ENCODE measurements at regions not wholly inside any gene's neighbourhood (a gene's known extent, or its start where the extent isn't known, plus 50 kb on each side); places are given as distances from the start of the nearest gene placed in this dataset.

DNA sequence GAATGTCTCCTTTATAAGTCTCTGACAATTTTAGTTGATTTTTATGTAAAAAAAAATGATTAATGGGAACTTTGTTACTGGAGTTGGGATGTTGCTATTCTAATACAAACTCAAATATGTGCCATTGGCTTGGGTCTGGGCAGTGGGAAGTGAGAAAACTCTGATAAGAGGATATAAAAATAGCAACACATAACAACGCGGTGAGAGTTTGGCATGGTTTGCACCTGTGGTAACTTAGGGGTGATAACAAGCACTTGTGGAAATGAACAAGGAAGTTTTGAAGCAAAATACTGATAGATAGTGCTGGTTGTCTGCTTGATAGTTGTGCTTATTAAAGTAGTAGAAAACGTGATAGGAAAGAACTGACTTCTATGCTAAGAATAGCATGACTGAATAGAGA, 743.3 kb upstream of the AGA start:
- Histone ChIP-seq H3K27ac (ENCODE audit: low read depth, low read length) (no peak overlapping the region), H3K9me3 (ENCODE audit: low read depth, low read length) (no peaks in the 10 kb centered on the region), H4K20me1 (ENCODE audit: insufficient read depth, low read length) (no peaks in the 10 kb centered on the region), H3K4me1 (ENCODE audit: insufficient read depth, low read length) (no peaks in the 10 kb centered on the region), H3K36me3 (ENCODE audit: insufficient read depth, low read length) (no peaks in the 10 kb centered on the region), H3K4me3 (ENCODE audit: insufficient read depth, low read length) (no peak overlapping the region), H2AFZ (ENCODE audit: low read length) (no peak overlapping the region), H3K79me2 (ENCODE audit: insufficient read depth, low read length) (no peaks in the 10 kb centered on the region), H3K4me2 (ENCODE audit: insufficient read depth, low read length) (no peak overlapping the region), H3K27me3 (ENCODE audit: insufficient read depth, low read length) (no peaks in the 10 kb centered on the region)
- DNase-seq (ENCODE audit: insufficient read length, low spot score, missing footprints), result no peak
- TF ChIP-seq, protein P1, sequence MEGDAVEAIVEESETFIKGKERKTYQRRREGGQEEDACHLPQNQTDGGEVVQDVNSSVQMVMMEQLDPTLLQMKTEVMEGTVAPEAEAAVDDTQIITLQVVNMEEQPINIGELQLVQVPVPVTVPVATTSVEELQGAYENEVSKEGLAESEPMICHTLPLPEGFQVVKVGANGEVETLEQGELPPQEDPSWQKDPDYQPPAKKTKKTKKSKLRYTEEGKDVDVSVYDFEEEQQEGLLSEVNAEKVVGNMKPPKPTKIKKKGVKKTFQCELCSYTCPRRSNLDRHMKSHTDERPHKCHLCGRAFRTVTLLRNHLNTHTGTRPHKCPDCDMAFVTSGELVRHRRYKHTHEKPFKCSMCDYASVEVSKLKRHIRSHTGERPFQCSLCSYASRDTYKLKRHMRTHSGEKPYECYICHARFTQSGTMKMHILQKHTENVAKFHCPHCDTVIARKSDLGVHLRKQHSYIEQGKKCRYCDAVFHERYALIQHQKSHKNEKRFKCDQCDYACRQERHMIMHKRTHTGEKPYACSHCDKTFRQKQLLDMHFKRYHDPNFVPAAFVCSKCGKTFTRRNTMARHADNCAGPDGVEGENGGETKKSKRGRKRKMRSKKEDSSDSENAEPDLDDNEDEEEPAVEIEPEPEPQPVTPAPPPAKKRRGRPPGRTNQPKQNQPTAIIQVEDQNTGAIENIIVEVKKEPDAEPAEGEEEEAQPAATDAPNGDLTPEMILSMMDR (IDR thresholded peaks at IDR 0.05; ENCODE audit: extremely low read depth, low read depth, low read length), result no peak

DNA sequence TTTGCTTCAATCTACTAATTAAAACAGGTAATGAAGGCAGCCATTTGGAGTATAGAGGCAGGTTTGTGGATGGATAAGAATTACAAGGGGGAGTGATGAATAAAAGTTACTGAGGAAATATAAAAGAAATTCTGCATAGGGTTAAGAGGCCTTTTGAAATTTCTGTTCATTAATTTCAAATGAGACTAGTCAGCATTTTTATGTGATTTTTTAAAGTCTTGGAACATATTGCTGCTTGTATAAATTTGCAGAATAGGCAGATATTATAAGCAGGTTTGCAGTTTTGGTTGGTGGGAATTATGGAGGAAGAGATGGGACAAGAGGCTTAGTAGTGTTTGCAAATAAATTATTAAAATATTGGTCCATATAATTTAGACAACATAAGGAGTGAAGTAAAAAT, 750.4 kb upstream of the AGA start:
- H3K27ac ChIP-seq (ENCODE audit: low read depth, low read length), result no peak overlapping the region

DNA sequence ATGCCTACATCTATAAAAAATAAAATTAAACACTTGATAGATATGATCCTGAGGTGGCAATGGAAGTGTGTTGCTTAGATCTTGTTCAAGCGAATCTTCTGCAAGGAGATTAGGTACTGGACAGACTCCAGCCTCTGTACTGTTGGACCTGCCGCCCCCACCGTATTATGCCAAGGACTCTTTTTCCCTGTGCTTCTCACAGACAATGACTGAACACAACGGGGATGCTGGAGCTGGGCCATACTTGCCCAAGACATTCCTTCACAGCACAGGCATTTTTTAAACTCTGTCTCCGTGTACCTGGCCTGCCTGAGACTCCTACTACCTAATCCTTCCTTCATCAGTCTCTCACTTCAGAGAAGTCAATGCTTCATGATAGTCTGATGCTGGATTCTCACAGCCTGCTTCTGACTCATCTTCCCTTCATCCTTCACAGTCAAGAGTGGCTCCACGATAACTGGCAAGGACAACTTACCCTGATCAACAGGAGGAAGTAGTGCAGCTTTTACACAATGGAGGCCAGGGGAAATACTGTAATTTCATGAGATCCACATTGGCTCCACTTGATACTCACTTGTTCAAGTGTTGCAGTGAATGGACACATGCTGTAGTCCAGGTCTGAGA, 754.6 kb upstream of the AGA start:
- H3K9me3 ChIP-seq (ENCODE audit: low read depth, low read length), result no peaks in the 10 kb centered on the region
- no peaks in the 10 kb centered on the region for H3K4me1 ChIP-seq (ENCODE audit: insufficient read depth, low read length)
- H3K27me3 ChIP-seq (ENCODE audit: insufficient read depth, low read length), result no peaks in the 10 kb centered on the region
- H3K36me3 ChIP-seq (ENCODE audit: insufficient read depth, low read length), result no peaks in the 10 kb centered on the region
- TF ChIP-seq, protein P1 (IDR thresholded peaks at IDR 0.05; ENCODE audit: extremely low read depth, low read depth, low read length), result no peak
- DNase-seq (ENCODE audit: insufficient read length, low spot score, missing footprints), result no peak
- H3K27ac ChIP-seq (ENCODE audit: low read depth, low read length), result no peak overlapping the region
- H3K4me2 ChIP-seq (ENCODE audit: insufficient read depth, low read length), result no peak overlapping the region
- H4K20me1 ChIP-seq (ENCODE audit: insufficient read depth, low read length), result no peaks in the 10 kb centered on the region
- H3K4me3 ChIP-seq (ENCODE audit: insufficient read depth, low read length), result no peak overlapping the region
- no peaks in the 10 kb centered on the region for H3K79me2 ChIP-seq (ENCODE audit: insufficient read depth, low read length)
- H2AFZ ChIP-seq (ENCODE audit: low read length), result no peak overlapping the region

More for the DNA sequence above, 750.4 kb upstream of the AGA start:
- Histone ChIP-seq H3K36me3 (ENCODE audit: insufficient read depth, low read length) (no peaks in the 10 kb centered on the region), H3K79me2 (ENCODE audit: insufficient read depth, low read length) (no peaks in the 10 kb centered on the region), H3K4me1 (ENCODE audit: insufficient read depth, low read length) (no peaks in the 10 kb centered on the region), H3K27me3 (ENCODE audit: insufficient read depth, low read length) (no peaks in the 10 kb centered on the region), H2AFZ (ENCODE audit: low read length) (no peak overlapping the region), H4K20me1 (ENCODE audit: insufficient read depth, low read length) (no peaks in the 10 kb centered on the region), H3K9me3 (ENCODE audit: low read depth, low read length) (no peaks in the 10 kb centered on the region), H3K4me2 (ENCODE audit: insufficient read depth, low read length) (no peak overlapping the region), H3K4me3 (ENCODE audit: insufficient read depth, low read length) (no peak overlapping the region)
- TF ChIP-seq, protein P1 (IDR thresholded peaks at IDR 0.05; ENCODE audit: extremely low read depth, low read depth, low read length), result no peak
- DNase-seq (ENCODE audit: insufficient read length, low spot score, missing footprints), result no peak

DNA sequence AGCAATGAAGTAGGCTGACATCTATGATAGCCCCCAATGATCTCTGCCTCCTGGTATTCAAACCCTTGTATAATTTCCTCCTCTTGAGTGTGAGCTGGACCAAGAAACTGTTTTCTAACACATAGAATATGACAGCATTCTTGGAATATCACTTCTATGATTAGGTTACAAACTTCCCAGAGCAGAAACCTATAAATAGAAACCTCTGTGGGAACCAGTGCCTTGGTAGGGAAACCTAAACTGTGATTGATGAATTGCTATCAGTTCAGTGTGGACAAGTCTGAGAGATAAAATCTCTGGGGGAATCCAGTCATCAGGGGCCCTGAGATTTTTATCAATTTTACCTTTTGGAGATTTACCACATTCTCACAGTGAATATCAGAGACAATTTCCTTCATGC, 756.5 kb upstream of the AGA start:
- DNase-seq (ENCODE audit: insufficient read length, low spot score, missing footprints), result no peak
- TF ChIP-seq, protein P1 (IDR thresholded peaks at IDR 0.05; ENCODE audit: extremely low read depth, low read depth, low read length), result no peak
- H3K79me2 ChIP-seq (ENCODE audit: insufficient read depth, low read length), result no peaks in the 10 kb centered on the region
- no peak overlapping the region for H3K4me3 ChIP-seq (ENCODE audit: insufficient read depth, low read length)
- no peaks in the 10 kb centered on the region for H3K4me1 ChIP-seq (ENCODE audit: insufficient read depth, low read length)
- H2AFZ ChIP-seq (ENCODE audit: low read length), result no peak overlapping the region
- no peaks in the 10 kb centered on the region for H3K27me3 ChIP-seq (ENCODE audit: insufficient read depth, low read length)
- H3K9me3 ChIP-seq (ENCODE audit: low read depth, low read length), result peaks cover 3% of the 10 kb centered on the region
- no peak overlapping the region for H3K4me2 ChIP-seq (ENCODE audit: insufficient read depth, low read length)
- H3K36me3 ChIP-seq (ENCODE audit: insufficient read depth, low read length), result no peaks in the 10 kb centered on the region
- no peak overlapping the region for H3K27ac ChIP-seq (ENCODE audit: low read depth, low read length)
- H4K20me1 ChIP-seq (ENCODE audit: insufficient read depth, low read length), result no peaks in the 10 kb centered on the region
